GM23248 (cell line): ENCODE measurements at regions not wholly inside any gene's neighbourhood (a gene's known extent, or its start where the extent isn't known, plus 50 kb on each side); places are given as distances from the start of the nearest gene placed in this dataset. TPM values are rescaled to one million over a fixed set of nuclear protein-coding genes. Genes with fewer than 3 reads are reported as not detected.

Experiments
- DNase-seq: peaks from one replicate; pipeline ENCODE4 v3.0.0-alpha.2; 2015
- H2AFZ ChIP-seq: fragments of 200-600 bp; sonication (generic); 2 replicates; pipeline ENCODE4 v1.6.1; 2016; ENCODE audit warnings: antibody characterized with exemption
- H3F3A ChIP-seq: fragments of 200-600 bp; sonication (generic); 2 replicates; pipeline ENCODE4 v1.6.1; 2016; ENCODE audit warnings: mild to moderate bottlenecking, antibody characterized with exemption, mixed run types; ENCODE audit not compliant: insufficient read depth
- H3K27ac ChIP-seq: fragments of 200-600 bp; sonication (generic); 2 replicates; pipeline ENCODE4 v1.5.1; 2016; ENCODE audit warnings: mild to moderate bottlenecking
- H3K27me3 ChIP-seq: fragments of 200-600 bp; sonication (generic); replicated peaks from 2 replicates; pipeline ENCODE4 v1.6.1; 2016; ENCODE audit warnings: mild to moderate bottlenecking; ENCODE audit not compliant: insufficient read depth
- H3K36me3 ChIP-seq: fragments of 200-600 bp; sonication (generic); 2 replicates; pipeline ENCODE4 v1.6.1; 2016; ENCODE audit warnings: low read depth, mild to moderate bottlenecking
- H3K4me1 ChIP-seq: fragments of 200-600 bp; sonication (generic); 2 replicates; pipeline ENCODE4 v1.6.1; 2016; ENCODE audit warnings: mild to moderate bottlenecking; ENCODE audit not compliant: insufficient read depth
- H3K4me2 ChIP-seq: fragments of 200-600 bp; sonication (generic); one replicate; pipeline ENCODE4 v1.6.1; 2016; ENCODE audit warnings: mild to moderate bottlenecking; ENCODE audit not compliant: unreplicated experiment
- H3K4me3 ChIP-seq: fragments of 200-600 bp; sonication (generic); 2 replicates; pipeline ENCODE4 v1.5.1; 2016; ENCODE audit warnings: mild to moderate bottlenecking
- H3K79me2 ChIP-seq: fragments of 200-600 bp; sonication (generic); 2 replicates; pipeline ENCODE4 v1.6.1; 2016; ENCODE audit warnings: mild to moderate bottlenecking; ENCODE audit not compliant: insufficient read depth
- H3K9ac ChIP-seq: fragments of 200-600 bp; sonication (generic); 2 replicates; pipeline ENCODE4 v1.6.1; 2016; ENCODE audit warnings: mild to moderate bottlenecking
- H3K9me2 ChIP-seq: fragments of 200-600 bp; sonication (generic); 2 replicates; pipeline ENCODE4 v1.6.1; 2016; ENCODE audit warnings: mixed run types, mild to moderate bottlenecking, moderate library complexity; ENCODE audit not compliant: insufficient read depth
- H3K9me3 ChIP-seq: fragments of 200-600 bp; sonication (generic); one replicate; pipeline ENCODE4 v1.6.1; 2017; ENCODE audit warnings: low read depth
- H4K20me1 ChIP-seq: fragments of 200-600 bp; sonication (generic); 2 replicates; pipeline ENCODE4 v1.6.0; 2016; ENCODE audit not compliant: insufficient read depth
- EZH2 ChIP-seq: fragments of 200-600 bp; sonication (generic); IDR thresholded peaks from 2 replicates; pipeline ENCODE4 v1.6.1; 2018; ENCODE audit warnings: antibody characterized with exemption, mild to moderate bottlenecking; ENCODE audit not compliant: insufficient read depth, poor library complexity, severe bottlenecking
- EZH2phosphoT487 ChIP-seq: fragments of 200-600 bp; sonication (generic); IDR thresholded peaks from 2 replicates; pipeline ENCODE4 v1.6.1; 2018; ENCODE audit warnings: antibody characterized with exemption, moderate library complexity, mild to moderate bottlenecking, low read depth; ENCODE audit not compliant: insufficient read depth
- WGBS, 2 experiments: methylation state at CpG; one replicate each; pipeline ENCODE4 v1.1.6; 2015 to 2017; ENCODE audit warnings: low lambda C conversion rate in 2 of 2, low coverage in 1 of 2; ENCODE audit errors: missing lambda C conversion rate in 2 of 2; 5-methylcytosine and 5-hydroxymethylcytosine counted together
- in situ Hi-C: fragments of 300-500 bp; cut with MboI; formaldehyde crosslinking; loops from 2 replicates; pipeline ENCODE4 v1.15.0; 2020
- small RNA-seq: library from RNA; depleted of rRNA; stranded (forward); fragments of <200 nt; gene quantifications from one replicate; pipeline ENCODE3, GENCODE V24; 2014; ENCODE audit warnings: low read depth, low replicate concordance

DNA sequence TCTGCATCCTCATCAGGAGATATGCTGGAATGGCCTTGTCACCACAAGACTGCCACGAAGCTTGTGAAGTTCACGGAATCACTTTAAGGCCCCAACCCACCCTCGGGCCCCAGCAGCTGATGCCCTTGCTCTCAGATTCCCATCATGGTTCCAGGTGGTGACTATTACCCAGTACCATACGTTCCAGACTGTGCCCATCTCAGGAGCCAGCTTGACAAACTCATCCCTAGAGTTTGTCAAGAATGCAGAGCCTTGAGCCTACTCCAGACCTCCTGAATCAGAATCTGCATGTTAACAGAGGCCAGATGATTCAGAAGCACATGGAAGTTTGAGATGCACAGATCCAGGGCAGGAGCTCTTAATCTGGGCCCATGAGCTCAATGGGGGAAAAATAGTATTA lies 53.9 kb upstream of the RBM15 start:
- no peaks in the 10 kb centered on the region for H3K36me3 ChIP-seq
- H3K27ac ChIP-seq, result no peak overlapping the region; the same call in 1 of the 2 replicates
- H3F3A ChIP-seq, result peaks cover 4% of the 10 kb centered on the region; the same call in 1 of the 2 replicates
- H3K9me3 ChIP-seq, result no peaks in the 10 kb centered on the region
- H3K27me3 ChIP-seq, result no peaks in the 10 kb centered on the region
- no peak overlapping the region for H3K4me2 ChIP-seq
- WGBS, 2 experiments, result 72 to 78% methylated on average over 4 of the region's 4 CpGs
- in situ Hi-C loops, result no loop called here
- no peaks in the 10 kb centered on the region for H3K9me2 ChIP-seq
- H2AFZ ChIP-seq, result no peak overlapping the region
- no peaks in the 10 kb centered on the region for H3K79me2 ChIP-seq
- no peak for TF ChIP-seq EZH2phosphoT487
- no peak for TF ChIP-seq EZH2
- H3K9ac ChIP-seq, result no peak overlapping the region
- no peaks in the 10 kb centered on the region for H4K20me1 ChIP-seq
- H3K4me1 ChIP-seq, result 0 out of 2 replicates have a peak, but pooled peaks cover 12% of the 10 kb centered on the region
- no peak overlapping the region for H3K4me3 ChIP-seq
- peak; percentile 73 for DNase-seq

DNA sequence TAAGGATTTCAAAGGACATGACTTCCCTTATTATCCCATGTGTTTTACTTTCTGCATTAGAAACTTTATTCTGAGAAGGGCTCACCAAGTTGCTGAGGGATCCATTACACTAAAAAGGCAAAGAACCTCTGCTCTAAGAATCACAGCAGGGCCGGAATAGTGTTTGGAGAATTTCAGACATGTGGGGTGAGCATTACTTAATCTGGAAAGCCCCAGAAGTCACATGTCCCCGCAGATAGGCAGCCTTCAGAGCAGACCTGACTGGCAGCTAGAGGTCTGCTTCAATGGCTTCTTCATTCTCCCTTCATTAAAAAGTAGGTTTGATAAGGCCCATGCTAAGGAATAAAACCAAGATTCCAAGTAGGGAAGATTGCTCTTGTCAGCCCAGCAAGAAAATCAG lies 52.6 kb upstream of the RBM15 start:
- H3K9ac ChIP-seq, result no peak overlapping the region
- H4K20me1 ChIP-seq, result no peaks in the 10 kb centered on the region
- H3K27ac ChIP-seq, result no peak overlapping the region
- no peaks in the 10 kb centered on the region for H3K79me2 ChIP-seq
- H3F3A ChIP-seq, result peaks cover 4% of the 10 kb centered on the region; the same call in 1 of the 2 replicates
- WGBS, 2 experiments, result 50 to 56% methylated on average over 2 of the region's 2 CpGs
- in situ Hi-C loops, result no loop called here
- H2AFZ ChIP-seq, result no peak overlapping the region
- H3K27me3 ChIP-seq, result no peaks in the 10 kb centered on the region
- no peaks in the 10 kb centered on the region for H3K9me2 ChIP-seq
- no peaks in the 10 kb centered on the region for H3K36me3 ChIP-seq
- H3K4me3 ChIP-seq, result no peak overlapping the region
- no peak for DNase-seq
- peaks cover 18% of the 10 kb centered on the region for H3K4me1 ChIP-seq
- H3K9me3 ChIP-seq, result no peaks in the 10 kb centered on the region
- no peak overlapping the region for H3K4me2 ChIP-seq
- TF ChIP-seq EZH2phosphoT487, result no peak
- no peak for TF ChIP-seq EZH2

DNA sequence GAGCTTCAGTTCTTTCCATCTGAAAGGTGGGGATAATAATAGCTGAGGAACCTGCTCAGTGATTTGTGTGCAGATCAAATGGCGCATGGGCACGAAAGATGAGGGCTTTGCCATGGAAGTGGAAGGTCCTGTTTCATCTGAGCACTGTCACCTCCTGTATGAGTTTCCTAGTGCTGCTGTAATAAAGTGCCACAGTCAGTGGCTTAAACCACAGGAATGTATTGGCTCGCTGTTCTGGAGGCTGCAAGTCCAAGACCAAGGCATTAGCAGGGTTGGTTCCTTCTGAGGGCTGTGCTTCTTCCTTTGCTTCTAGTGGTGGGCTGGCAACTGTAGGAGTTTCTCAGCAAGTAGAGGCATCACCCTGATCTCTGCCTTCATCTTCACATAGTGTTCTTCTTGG lies 51.1 kb upstream of the RBM15 start:
- H3K27ac ChIP-seq, result no peak overlapping the region
- TF ChIP-seq EZH2, result no peak
- no peak for TF ChIP-seq EZH2phosphoT487
- H3K79me2 ChIP-seq, result no peaks in the 10 kb centered on the region
- H3F3A ChIP-seq, result peaks cover 9% of the 10 kb centered on the region
- no peak overlapping the region for H2AFZ ChIP-seq
- peaks cover 30% of the 10 kb centered on the region for H3K4me1 ChIP-seq
- no peak for DNase-seq
- no peak overlapping the region for H3K9ac ChIP-seq
- in situ Hi-C loops, result no loop called here
- no peaks in the 10 kb centered on the region for H3K9me2 ChIP-seq
- H4K20me1 ChIP-seq, result no peaks in the 10 kb centered on the region
- H3K36me3 ChIP-seq, result no peaks in the 10 kb centered on the region
- H3K9me3 ChIP-seq, result no peaks in the 10 kb centered on the region
- no peaks in the 10 kb centered on the region for H3K27me3 ChIP-seq
- no peak overlapping the region for H3K4me3 ChIP-seq
- no peak overlapping the region for H3K4me2 ChIP-seq
- WGBS, 2 experiments, result 66 to 76% methylated on average over 3 of the region's 3 CpGs

Small RNA genes lying in the stretch of these regions (small RNA-seq; reads per million reads assigned to genes)
- gene RF00402, result not detected
